SU-DHL-6 (cell line): ENCODE measurements at regions not wholly inside any gene's neighbourhood (a gene's known extent, or its start where the extent isn't known, plus 50 kb on each side); places are given as distances from the start of the nearest gene placed in this dataset.
A peak's percentile ranks its signal among the peaks of the same experiment; 100 is the strongest.

Experiments
- H2AFZ ChIP-seq: fragments of 200-600 bp; sonication (generic); 2 replicates; pipeline ENCODE4 v1.6.1; 2014; ENCODE audit warnings: low read depth, mild to moderate bottlenecking, moderate library complexity, mixed read lengths, antibody characterized with exemption, low read length; ENCODE audit not compliant: severe bottlenecking
- H3F3A ChIP-seq: fragments of 200-600 bp; shearing (Covaris generic); 2 replicates; pipeline ENCODE4 v1.6.0; 2016; ENCODE audit warnings: antibody characterized with exemption, mild to moderate bottlenecking; ENCODE audit not compliant: insufficient read depth
- H3K27ac ChIP-seq: fragments of 200-600 bp; sonication (generic); 2 replicates; pipeline ENCODE4 v1.5.1; 2016; ENCODE audit warnings: low read depth, mild to moderate bottlenecking, low read length, moderate library complexity, mixed read lengths
- H3K27me3 ChIP-seq: fragments of 200-600 bp; sonication (generic), shearing (Covaris generic); 2 replicates; pipeline ENCODE4 v1.6.0; 2014; ENCODE audit warnings: mild to moderate bottlenecking, low read length
- H3K36me3 ChIP-seq: fragments of 200-600 bp; sonication (generic); 2 replicates; pipeline ENCODE4 v1.6.1; 2014; ENCODE audit warnings: mild to moderate bottlenecking, low read length, mixed read lengths
- H3K4me2 ChIP-seq: fragments of 300-600, 200-600 bp; shearing (Covaris generic), sonication (generic); 2 replicates; pipeline ENCODE4 v1.6.0; 2014; ENCODE audit warnings: low read length, low read depth, mild to moderate bottlenecking; ENCODE audit not compliant: poor library complexity, severe bottlenecking
- H3K4me3 ChIP-seq: fragments of 200-600 bp; sonication (generic); 2 replicates; pipeline ENCODE4 v1.5.1; 2014; ENCODE audit warnings: antibody characterized with exemption, low read length, mild to moderate bottlenecking, mixed read lengths; ENCODE audit not compliant: insufficient read depth, poor library complexity, severe bottlenecking
- H3K79me2 ChIP-seq: fragments of 200-600 bp; sonication (generic); 2 replicates; pipeline ENCODE4 v1.6.1; 2014; ENCODE audit warnings: mild to moderate bottlenecking, low read length, moderate library complexity; ENCODE audit not compliant: insufficient read depth
- H3K9ac ChIP-seq: fragments of 200-600 bp; sonication (generic); 2 replicates; pipeline ENCODE4 v1.7.0; 2014; ENCODE audit warnings: mild to moderate bottlenecking, low read length
- H3K9me2 ChIP-seq: fragments of 200-600 bp; sonication (generic); replicated peaks from 2 replicates; pipeline ENCODE4 v1.6.1; 2014; ENCODE audit warnings: low read length; ENCODE audit not compliant: insufficient read depth
- H3K9me3 ChIP-seq: fragments of 200-600 bp; sonication (generic); 2 replicates; pipeline ENCODE4 v1.6.1; 2014; ENCODE audit warnings: low read length, mixed read lengths; ENCODE audit not compliant: insufficient read depth
- H4K20me1 ChIP-seq: fragments of 200-600 bp; sonication (generic); 2 replicates; pipeline ENCODE4 v1.6.1; 2014; ENCODE audit warnings: low read depth, mild to moderate bottlenecking, antibody characterized with exemption, low read length, moderate library complexity, mixed read lengths
- CTCF ChIP-seq: fragments of 200-600 bp; sonication (generic); IDR thresholded peaks from one replicate; pipeline ENCODE4 v1.5.1; 2017; ENCODE audit warnings: antibody characterized with exemption, mild to moderate bottlenecking, low read length, moderate library complexity; ENCODE audit not compliant: insufficient read depth, poor library complexity, severe bottlenecking
- EZH2phosphoT487 ChIP-seq: fragments of 200-600 bp; sonication (generic), shearing (Covaris generic); conservative IDR thresholded peaks from 2 replicates; pipeline ENCODE4 v1.6.1; 2018; ENCODE audit warnings: mild to moderate bottlenecking, antibody characterized with exemption, low read length, moderate library complexity, mixed read lengths

- no peak overlapping the region for H3K27ac ChIP-seq
- peaks cover 3% of the 10 kb centered on the region; the same call in 1 of the 2 replicates for H3K79me2 ChIP-seq
- H3K9me3 ChIP-seq = no peaks in the 10 kb centered on the region
- H3K4me2 ChIP-seq = no peak overlapping the region
- no peaks in the 10 kb centered on the region for H3K36me3 ChIP-seq
- H3F3A ChIP-seq = no peaks in the 10 kb centered on the region
- TF ChIP-seq CTCF = no peak
- TF ChIP-seq EZH2phosphoT487 = no peak
- H3K27me3 ChIP-seq = no peaks in the 10 kb centered on the region
- no peak overlapping the region for H2AFZ ChIP-seq
- H3K9me2 ChIP-seq = no peaks in the 10 kb centered on the region
- no peak overlapping the region for H3K9ac ChIP-seq
- H4K20me1 ChIP-seq = no peaks in the 10 kb centered on the region
- H3K4me3 ChIP-seq = no peak overlapping the region
Measured at GRCh38 chr21:31566064-31566463, 93.4 kb upstream of the SOD1 start.

- peaks cover 18% of the 10 kb centered on the region; the same call in 1 of the 2 replicates for H3K79me2 ChIP-seq
- H3F3A ChIP-seq = no peaks in the 10 kb centered on the region
- TF ChIP-seq CTCF (no peak), EZH2phosphoT487 (no peak)
- no peak overlapping the region for H3K27ac ChIP-seq
- no peak overlapping the region for H3K9ac ChIP-seq
- H3K9me3 ChIP-seq = no peaks in the 10 kb centered on the region
- no peak overlapping the region for H3K4me2 ChIP-seq
- no peaks in the 10 kb centered on the region for H3K9me2 ChIP-seq
- no peaks in the 10 kb centered on the region for H3K27me3 ChIP-seq
- no peak overlapping the region for H3K4me3 ChIP-seq
- no peaks in the 10 kb centered on the region for H3K36me3 ChIP-seq
- no peaks in the 10 kb centered on the region for H4K20me1 ChIP-seq
- no peak overlapping the region for H2AFZ ChIP-seq
Measured at GRCh38 chr21:31564439-31564838, 95.1 kb upstream of the SOD1 start.

- peak overlapping the region; percentile 66 for H3K4me3 ChIP-seq
- H4K20me1 ChIP-seq = 0 out of 2 replicates have a peak, but pooled peaks cover 3% of the 10 kb centered on the region
- H3K4me2 ChIP-seq = peak overlapping the region; percentile 72
- no peaks in the 10 kb centered on the region for H3K27me3 ChIP-seq
- H3F3A ChIP-seq = no peaks in the 10 kb centered on the region
- H2AFZ ChIP-seq = no peak overlapping the region
- H3K9ac ChIP-seq = peak overlapping the region; percentile 78
- no peak for TF ChIP-seq EZH2phosphoT487
- no peak for TF ChIP-seq CTCF
- no peaks in the 10 kb centered on the region for H3K9me2 ChIP-seq
- peaks cover 47% of the 10 kb centered on the region for H3K79me2 ChIP-seq
- H3K27ac ChIP-seq = peak overlapping the region; percentile 87
- H3K36me3 ChIP-seq = no peaks in the 10 kb centered on the region
- H3K9me3 ChIP-seq = no peaks in the 10 kb centered on the region
Measured at GRCh38 chr21:31560479-31560878, 99.0 kb upstream of the SOD1 start.
